Fibroblast of lung (primary cell): ENCODE measurements at regions not wholly inside any gene's neighbourhood (a gene's known extent, or its start where the extent isn't known, plus 50 kb on each side); places are given as distances from the start of the nearest gene placed in this dataset.

Source experiments
- EZH2 ChIP-seq: IDR thresholded peaks from 2 replicates; pipeline ENCODE4 v1.5.1; 2012; ENCODE audit warnings: low read length, control low read depth, mild to moderate bottlenecking; ENCODE audit errors: missing control alignments
- TF ChIP-seq, protein P1 (sequence below), 2 donors: IDR thresholded peaks in 1 of 2; conservative IDR thresholded peaks in 1 of 2; 1 replicate in 1 of 2; 2 replicates in 1 of 2; pipeline ENCODE4 v1.5.1; 2011 to 2012; ENCODE audit warnings: low read length in 2 of 2, control low read depth in 1 of 2, inconsistent platforms in 1 of 2, low read depth in 1 of 2, mild to moderate bottlenecking in 1 of 2

DNA sequence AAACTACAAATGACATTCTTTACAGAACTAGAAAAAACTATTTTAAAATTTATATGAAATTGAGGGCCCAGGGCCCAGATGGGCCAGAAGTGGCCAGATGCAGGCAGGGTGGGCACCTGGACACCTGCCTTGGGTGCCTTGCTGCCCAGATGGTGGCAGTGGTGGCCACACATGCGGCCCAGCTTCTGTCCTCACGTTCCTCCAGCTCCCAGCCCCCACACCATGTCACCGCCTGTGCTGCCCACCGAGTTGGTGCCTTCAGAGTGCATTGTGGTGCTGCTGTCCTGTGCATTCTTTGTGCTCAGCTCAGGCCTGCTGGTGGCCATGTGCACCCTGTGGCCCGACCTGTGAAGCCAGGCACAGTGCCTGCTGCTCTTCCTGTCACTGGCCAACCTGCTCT, 216.8 kb upstream of the CXADR start:
- TF ChIP-seq, protein P1, sequence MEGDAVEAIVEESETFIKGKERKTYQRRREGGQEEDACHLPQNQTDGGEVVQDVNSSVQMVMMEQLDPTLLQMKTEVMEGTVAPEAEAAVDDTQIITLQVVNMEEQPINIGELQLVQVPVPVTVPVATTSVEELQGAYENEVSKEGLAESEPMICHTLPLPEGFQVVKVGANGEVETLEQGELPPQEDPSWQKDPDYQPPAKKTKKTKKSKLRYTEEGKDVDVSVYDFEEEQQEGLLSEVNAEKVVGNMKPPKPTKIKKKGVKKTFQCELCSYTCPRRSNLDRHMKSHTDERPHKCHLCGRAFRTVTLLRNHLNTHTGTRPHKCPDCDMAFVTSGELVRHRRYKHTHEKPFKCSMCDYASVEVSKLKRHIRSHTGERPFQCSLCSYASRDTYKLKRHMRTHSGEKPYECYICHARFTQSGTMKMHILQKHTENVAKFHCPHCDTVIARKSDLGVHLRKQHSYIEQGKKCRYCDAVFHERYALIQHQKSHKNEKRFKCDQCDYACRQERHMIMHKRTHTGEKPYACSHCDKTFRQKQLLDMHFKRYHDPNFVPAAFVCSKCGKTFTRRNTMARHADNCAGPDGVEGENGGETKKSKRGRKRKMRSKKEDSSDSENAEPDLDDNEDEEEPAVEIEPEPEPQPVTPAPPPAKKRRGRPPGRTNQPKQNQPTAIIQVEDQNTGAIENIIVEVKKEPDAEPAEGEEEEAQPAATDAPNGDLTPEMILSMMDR (conservative IDR thresholded peaks at IDR 0.05 in 1 of 2, IDR thresholded peaks at IDR 0.05 in 1 of 2; ENCODE audit: low read depth in 1 of 2, low read length in 2 of 2) = no peak
- no peak for TF ChIP-seq EZH2
